HG02798 (cell line): ENCODE measurements at regions not wholly inside any gene's neighbourhood (a gene's known extent, or its start where the extent isn't known, plus 50 kb on each side); places are given as distances from the start of the nearest gene placed in this dataset.

ENCODE experiments used
- ATAC-seq: cut with Tn5 transposase; IDR thresholded peaks from one replicate; pipeline ENCODE4 v1.9.1; 2021; ENCODE audit warnings: mild to moderate bottlenecking; ENCODE audit not compliant: unreplicated experiment, poor library complexity

DNA sequence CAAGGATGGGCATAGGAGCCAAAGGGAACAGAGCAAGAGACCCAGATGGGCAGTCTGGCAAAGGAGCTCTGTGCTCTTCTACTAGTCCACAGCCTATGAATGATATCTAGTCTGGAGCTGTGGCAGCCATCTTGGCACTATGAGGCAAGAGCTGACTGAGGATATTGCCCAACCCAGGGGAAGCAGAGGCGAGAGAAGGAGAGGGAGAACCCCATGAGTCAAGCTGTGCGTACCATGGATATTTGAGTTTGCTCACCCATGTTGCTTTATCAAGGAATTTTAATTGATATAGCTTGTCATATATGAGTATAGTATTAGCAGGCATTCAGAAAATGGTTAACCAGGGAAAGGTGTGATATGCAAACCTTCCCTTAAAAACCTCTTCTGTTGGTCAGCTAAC, 420.9 kb downstream of the PRDM2 start:
- ATAC-seq: no peak

DNA sequence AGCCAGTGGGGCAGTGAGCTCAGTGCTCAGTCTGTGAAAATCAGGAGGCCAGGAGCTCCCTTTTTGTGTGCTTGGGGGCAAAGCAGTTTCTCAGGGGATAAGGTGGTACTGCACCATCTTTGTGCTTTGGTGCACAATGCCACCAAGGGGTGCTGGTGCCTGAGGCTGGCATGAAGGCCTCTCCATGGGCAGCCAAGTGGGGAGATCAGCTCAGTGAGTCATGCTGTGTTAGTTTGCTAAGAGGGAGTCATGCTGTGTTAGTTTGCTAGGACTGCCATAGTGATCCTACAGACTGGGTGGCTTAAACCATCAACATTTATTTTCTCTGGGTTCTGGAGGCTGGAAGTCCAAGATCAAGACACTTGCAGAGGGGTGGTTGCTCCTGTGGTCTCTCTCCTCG, 428.1 kb downstream of the PRDM2 start:
- no peak for ATAC-seq

DNA sequence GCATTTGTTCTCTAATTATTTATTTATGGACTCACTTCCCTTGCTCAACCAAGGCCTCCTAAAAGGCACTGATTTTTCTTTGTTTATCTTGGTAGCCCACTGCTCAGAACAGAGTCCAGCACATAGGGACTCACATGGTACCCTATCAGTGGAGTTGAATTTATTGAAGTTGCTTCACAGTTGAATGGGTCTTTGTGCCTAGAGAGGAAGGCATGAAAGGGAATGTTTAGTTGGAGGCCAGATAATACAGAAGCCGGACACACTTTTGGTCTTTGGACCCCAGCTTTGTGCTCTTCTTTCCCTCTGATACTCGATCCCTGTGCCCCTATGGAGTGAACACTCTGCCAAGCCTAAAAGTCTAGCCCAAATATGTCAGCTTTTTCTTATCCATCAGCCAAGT, 429.0 kb downstream of the PRDM2 start:
- ATAC-seq: no peak

DNA sequence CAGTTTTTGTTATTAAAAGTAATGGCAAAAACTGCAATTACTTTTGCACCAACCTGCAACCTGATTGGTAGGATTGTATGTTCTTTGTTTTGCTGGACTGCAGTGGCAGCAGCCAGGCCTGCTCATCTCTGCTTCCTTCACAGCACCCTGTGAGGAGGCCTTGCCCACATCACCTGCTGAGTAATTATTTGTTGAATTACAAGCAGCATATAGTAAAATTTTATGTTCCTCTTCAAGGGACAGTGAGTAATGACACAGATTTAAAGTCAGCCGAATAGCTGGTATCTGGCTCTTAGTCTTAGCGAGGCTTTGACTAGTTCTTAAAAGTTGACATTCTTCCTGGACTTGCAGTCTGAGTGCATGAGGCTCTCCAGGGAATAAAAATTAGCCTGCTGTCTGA, 435.1 kb downstream of the PRDM2 start:
- no peak for ATAC-seq

DNA sequence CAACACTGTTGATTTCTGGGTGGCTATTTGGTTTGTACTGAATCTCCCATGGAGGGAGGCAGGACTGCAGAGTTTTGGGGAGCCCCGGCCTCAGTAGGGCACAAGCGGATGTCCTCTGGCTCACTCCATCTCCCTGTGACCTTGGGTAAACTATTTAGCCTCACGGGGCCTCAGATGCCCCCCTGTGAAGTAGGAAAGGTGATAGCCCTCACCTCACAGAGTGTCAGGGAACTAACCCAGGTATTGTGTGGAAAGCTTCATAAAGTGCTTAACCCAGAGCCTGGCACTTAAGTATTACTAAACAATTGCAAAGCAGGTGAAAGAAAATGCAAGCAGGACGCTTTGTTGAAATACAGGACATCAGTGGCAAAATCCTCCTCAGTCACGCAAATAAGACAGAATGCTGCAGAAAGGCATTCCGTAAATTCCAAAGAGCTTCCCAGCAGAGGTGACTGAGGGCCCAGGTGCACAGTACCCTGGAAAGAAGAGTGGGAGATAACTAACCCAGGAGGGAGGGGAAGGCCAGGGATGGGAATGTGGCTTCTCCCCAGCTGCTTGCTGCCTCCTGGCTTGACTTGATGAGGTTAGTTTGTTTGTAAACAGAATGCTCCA, 436.3 kb downstream of the PRDM2 start:
- no peak for ATAC-seq

DNA sequence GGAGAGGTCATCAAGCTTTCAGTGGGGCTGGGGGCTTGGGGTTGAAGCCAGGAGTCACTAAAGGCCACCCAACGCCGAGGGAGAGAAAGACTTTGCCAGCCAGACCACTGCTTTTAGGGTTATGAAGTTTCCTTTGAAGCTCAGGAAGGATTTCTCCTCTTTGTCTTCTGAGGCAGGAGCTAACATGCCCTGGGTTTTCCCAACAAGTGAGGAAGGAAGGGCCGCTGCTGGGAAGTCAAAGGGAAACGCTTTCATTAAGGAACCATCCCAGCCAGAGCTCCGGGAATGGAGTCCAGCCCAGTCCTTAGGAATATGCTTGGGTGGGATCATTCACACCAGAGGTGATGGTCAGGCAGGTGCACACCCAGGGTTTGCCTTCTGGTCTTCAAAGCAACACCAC, 436.9 kb downstream of the PRDM2 start:
- no peak for ATAC-seq

DNA sequence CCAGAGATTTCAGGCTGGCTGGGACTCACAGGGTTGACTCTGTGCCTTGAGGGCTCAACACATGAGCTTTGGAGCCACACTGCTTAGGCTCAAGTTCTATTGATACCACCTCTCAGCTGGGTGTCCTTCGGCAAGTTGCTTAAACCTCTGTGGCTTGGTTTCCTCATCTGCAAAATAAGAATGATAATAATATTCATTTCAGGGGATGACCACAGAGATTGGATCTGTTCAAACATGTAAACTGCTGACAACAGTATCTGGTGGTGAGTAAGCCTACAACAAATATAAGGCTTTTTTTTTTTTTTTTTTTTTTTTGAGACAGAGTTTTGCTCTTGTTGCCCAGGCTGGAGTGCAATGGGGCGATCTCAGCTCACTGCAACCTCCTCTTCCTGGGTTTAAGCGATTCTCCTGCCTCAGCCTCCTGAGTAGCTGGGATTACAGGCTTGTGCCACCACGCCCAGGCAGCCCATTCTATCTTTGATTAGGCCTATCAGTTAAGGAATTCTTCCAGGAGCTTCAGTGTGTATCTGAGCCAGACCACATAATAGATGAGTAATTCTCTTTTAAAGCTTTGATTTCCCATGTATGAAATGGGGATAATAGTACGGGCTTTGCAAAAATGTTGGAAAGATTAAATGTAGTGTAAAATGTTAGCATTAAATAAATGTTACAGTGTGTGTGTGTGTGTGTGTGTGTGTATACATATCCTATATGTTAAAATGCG, 437.6 kb downstream of the PRDM2 start:
- ATAC-seq: no peak

DNA sequence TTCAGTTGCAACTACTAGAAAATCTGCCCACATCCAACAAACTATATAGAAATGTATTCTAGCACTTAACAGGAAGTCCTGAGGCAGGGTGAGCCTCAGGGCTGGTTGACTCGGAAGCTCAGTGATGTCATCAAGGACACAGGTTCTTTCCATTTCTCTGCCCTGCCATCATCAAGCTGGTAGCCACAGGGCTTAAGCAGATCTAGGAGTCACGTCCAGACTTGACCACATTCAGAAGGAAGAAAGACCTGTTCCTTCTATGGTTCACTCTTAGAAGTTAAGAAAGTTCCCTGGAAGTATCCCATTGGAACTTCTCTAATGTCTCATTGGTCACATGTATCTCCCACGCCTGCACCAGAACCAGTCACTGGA, 438.1 kb downstream of the PRDM2 start:
- ATAC-seq: no peak

DNA sequence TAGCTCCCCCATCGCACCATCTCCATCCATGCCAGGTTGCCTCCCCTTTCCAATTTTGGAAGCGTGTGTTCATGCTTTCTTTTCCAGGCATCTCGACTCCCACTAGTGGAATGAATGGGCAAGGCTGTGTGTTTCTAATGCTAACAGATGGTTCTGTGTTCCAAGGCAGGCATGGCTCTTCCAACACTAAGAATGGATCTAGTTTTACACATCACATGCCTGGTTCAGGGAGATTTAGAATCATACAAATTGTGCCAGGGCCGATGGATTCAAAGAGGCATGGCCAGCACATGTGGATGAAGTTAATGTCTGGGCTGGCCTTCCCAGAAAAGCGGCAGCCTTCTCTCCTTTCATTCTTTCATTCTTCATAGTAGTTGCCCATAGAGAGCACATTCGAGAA, 438.7 kb downstream of the PRDM2 start:
- ATAC-seq: no peak

DNA sequence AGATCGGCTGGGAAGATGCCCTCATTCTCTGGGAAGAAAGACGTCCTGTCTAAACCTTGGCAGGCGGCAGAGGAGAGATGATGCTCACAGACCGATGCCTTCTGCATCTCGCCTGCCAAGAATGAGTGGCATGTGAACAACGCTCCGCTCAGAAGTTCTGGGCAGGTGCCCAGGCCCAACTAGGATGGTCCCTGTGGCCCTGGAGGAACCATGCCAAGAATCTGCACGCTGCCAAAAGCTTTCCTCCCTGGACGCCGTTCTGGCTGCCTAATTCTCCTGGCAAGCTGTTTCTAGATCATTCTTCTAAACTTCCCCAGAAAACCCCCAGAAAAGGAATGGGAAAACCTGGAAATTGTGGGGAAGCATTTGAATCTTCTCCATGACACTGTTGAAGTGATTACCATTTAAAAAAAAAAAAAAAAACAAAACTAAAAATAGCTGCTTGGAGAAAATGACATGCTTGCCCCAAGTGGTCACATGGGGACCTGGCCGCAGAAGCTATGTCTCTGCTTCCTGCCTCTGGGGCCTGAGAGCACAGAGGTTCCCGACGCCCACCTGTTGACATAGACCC, 440.9 kb downstream of the PRDM2 start:
- no peak for ATAC-seq

DNA sequence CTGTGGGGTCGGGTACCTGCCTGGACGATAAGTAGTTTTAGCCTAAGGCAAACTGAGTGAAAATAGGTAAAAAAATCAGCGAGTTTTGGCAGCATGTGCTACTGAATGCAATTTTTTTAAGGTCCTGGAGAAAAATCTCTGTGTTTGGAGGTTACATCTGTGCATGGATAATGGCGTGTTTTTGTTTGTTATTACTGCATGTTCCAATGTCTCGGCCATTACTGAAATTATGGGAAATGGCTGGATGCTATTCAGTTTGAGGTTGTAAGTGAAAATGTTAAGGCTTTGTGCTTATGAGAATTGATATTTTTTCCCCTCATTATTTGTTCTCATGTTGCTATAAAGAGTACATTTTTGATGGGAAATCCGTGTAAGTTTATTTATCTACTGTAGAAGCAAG, 441.7 kb downstream of the PRDM2 start:
- ATAC-seq: no peak

DNA sequence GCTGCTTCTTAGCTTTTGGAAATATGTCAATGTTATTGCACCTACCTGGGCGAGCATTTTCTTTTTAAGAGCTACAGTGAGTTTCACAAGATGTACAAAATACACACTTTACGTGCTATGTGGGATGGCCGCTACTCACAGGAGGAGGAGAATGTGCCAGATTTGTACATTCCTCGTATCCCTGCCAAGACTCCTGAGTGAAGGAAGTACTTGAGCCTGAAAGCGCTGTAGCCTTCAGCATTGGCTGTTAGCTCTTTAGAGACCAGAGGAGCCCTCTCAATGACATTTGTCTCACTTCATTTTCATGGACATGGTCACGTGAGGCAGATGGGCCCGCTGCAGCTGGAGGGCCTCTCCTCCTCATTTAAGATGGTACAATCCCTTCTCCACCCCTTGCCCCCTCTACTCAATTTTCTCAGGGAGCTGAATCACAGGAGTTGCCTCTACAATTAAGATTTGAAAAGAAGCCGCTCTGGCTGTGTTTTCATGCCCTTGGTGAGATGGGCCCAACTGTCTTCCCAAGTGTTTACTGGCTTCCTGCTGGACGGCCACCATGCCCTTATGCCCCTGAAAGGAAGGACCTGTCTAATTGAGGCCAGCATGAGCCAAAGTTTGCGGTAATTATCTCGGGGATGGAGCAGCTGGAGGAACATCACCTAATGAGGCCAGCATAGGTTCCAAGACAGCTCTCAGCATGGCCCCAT, 442.6 kb downstream of the PRDM2 start:
- no peak for ATAC-seq

DNA sequence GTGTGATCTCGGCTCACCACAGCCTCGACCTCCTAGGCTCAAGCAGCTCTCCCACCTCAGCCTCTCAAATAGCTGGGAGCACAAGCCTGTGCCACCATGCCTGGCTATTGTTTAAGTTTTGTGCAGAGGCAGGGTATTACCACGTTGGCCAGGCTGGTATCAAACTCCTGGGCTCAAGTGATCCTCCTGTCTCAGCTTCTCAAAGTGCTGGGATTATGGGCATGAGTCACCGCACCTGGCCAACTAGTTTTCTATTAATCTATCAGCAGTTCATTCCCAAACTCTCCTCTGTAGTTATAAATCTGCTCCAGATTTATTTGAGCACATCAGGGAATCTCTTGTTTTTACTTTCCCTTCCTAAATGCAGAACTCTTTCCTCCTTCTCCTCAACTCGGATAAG, 443.8 kb downstream of the PRDM2 start:
- ATAC-seq: no peak

DNA sequence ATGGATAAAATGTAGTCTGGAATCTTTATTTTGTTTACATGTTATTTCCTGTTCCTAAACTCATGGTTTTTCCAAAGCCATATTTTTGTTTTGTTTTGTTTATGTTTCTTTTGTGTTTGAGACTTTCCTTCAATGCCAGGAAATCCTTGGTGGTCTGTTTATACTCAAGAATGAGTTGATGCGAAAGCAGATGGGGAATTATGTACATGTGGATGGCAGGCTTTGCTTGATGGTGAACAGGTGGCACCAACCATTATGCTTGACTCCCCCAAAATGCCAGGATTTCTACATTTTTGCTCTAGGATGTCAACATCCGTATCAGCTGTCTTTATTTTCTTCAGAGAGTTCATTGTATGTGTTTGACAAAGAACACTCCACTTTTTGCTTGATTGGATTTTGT, 448.5 kb downstream of the PRDM2 start:
- ATAC-seq: no peak

DNA sequence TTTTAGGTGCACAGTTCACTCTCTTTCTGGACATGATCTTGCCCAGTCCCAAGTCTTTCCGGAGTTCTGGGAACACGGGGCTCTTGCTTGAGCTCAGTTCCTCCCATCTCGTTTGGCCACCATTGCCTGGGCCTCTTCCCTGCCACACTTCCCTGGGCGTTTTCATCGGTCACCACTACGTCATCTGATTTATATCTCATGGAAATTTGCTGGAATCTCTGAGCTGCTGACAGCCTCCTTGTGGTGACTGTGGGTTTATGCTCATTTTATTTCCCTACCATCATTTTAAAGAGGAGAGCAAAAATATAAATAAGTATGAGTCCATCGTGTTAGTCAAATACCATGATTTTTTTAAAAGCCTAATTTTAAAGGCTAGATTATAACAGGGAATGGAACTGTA, 449.1 kb upstream of the KAZN start:
- ATAC-seq: no peak

DNA sequence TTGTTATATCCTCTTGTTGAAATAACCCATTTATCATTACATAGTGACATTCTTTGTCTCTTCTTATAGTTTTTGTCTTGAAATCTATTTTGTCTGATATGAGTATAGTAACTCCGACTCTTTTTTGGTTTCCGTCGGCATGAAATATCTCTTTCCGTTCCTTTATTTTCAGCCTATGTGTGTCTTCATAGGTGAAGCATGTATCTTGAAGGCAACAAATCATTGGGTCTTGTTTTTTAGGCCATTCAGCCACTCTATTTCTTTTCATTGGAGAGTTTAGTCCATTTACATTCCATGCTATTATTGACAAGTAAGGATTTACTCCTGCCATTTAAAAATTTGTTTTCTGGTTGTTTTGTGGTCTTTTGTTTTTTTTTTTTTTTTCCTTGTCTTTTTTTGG, 441.9 kb upstream of the KAZN start:
- ATAC-seq: no peak

DNA sequence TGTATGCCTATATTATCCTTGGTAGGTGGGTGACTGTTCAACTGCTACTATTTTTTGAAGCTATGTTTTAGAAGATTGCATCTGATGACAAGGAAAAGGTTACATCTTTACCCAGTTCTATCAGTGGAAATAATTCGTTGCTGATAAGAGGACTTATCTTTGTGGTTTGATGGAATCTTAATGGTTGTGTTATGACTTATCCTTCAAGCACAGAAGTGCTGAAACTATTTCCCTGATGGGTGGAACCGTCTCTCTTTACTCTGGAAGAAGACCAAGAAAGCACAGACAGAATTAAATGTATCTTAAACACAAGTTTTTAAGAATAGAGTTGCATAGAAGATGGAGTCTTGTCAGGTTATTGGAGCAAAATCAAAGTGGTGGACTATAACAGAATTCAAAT, 437.7 kb upstream of the KAZN start:
- ATAC-seq: no peak

DNA sequence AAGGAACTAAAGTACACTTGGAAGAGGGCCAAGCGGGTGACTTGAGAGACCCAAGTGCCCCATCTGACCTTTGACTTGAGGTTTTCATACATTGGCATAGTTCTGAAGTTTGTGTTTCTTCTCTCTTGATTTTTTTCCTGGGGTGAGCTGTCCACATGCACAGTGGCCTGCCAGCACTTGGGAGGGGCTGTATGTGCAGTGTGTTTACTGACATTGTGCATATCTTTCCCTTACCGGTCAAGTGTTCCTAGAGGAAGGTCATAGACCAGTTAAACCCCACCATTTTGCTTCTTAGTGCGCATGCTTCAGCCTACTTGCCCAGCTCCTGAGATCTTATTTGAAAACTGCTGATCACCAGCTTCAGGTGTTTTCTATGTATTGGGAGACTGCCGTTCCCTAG, 435.2 kb upstream of the KAZN start:
- ATAC-seq: no peak

DNA sequence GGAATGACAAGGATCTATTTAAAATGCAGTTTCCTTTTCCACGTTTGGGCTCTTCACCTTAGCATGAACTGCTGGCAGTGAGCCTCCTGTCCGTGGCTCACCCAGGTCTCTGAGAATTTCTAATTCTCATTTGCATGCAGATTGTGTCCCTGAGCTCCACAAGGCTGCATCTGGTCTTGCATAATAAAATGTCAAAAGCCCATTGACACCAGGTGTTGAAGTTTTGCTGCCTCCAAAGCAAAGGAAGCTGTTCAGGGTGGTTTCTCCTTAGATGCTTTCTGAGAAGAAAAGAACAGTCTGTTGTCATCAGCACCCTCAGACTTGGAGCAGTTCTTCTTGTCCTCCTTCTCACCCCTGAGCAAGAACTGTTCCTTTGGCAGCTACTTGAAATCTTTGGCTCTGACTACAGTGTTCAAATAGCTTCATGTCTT, 433.1 kb upstream of the KAZN start:
- no peak for ATAC-seq

DNA sequence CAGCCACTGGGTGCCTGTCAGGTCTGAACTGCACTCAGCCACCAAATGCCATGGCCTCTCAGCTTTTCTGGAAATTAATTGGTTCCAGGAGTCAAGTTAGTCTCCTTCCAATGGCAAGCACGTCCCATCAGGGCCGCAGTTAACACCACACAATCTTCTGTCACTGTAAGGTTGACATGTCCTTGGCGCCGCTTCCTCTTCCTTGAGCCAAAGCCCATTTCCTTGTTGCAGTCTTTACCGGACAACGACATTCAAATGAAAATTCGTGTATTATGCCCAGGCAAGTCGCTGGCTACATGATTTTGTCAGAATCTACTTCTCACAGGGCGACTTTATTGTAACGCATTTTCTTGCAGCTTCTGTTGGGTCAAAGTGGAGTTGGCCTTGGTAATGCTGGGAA, 430.6 kb upstream of the KAZN start:
- no peak for ATAC-seq

DNA sequence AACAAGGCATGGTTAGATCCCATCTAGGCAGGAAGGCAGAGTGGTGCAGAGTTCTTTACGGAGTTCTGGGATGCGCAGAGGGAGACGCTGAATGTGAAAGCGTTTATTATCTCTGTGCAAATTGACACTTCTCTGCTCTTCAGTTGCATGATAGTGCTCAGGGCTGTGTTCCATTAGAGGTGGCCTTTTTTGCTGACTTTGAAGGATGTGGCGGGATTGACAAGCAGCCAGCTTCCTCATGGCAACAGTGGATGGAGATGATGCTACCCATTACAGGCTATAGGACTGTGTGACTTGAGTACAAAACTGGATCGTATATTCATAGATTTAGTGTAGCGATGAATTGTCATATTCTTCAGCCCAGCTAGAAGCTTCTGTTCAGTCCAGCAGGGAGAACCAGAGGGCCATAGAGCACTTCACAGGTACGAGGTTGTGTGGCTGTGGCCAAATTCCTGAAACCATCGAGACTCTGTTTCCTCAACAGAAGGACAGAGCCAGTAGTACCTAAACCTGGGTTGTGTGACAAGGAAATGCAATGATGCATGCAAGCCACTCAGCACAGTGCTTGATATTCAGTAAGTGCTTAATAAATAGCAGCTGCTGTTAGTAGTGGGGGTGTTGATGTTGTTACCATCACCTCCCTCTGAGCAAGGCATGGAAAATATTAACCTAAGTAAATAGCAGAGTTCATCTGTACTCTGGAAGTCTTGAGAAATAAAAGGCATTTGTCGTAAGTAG, 430.0 kb upstream of the KAZN start:
- no peak for ATAC-seq
